ENCODE measurements at regions not wholly inside any gene's neighbourhood (a gene's known extent, or its start where the extent isn't known, plus 50 kb on each side); places are given as distances from the start of the nearest gene placed in this dataset.

- H3K27me3 ChIP-seq (replicated peaks in 1 of 7) = peaks cover 0 to under 1% (median 0%) of the 10 kb centered on the region in 7 donors
- intact Hi-C loops (cut with DNase I; ENCODE audit: low total_unique reads) = no loop called here
- H3K36me3 ChIP-seq = no peaks in the 10 kb centered on the region
- no peaks in the 10 kb centered on the region for H3K4me1 ChIP-seq
- H3K9me3 ChIP-seq = peaks cover 0 to 9% (median 0%) of the 10 kb centered on the region in 8 donors
- H3K27ac ChIP-seq = no peak overlapping the region
- DNase-seq = no peak
- WGBS, 5 donors = 20 to 36% (median 28%) methylated on average over 1 of the region's 1 CpG
- H3K4me3 ChIP-seq = no peak overlapping the region
- TF ChIP-seq POLR2AphosphoS5 (IDR thresholded peaks at IDR 0.05) (no peak), CTCF (IDR thresholded peaks at IDR 0.05 in 8 of 11, conservative IDR thresholded peaks at IDR 0.05 in 3 of 11) (no peak), POLR2A (IDR thresholded peaks at IDR 0.05) (no peak)
Measured at GRCh38 chr1:115501476-115501875, 140.3 kb upstream of the VANGL1 start.

- no peaks in the 10 kb centered on the region for H3K36me3 ChIP-seq
- no peak overlapping the region for H3K4me3 ChIP-seq
- H3K27ac ChIP-seq = no peak overlapping the region
- no peak for DNase-seq
- 90 to 97% (median 91%) methylated on average over 2 of the region's 2 CpGs for WGBS, 5 donors
- TF ChIP-seq POLR2AphosphoS5 (IDR thresholded peaks at IDR 0.05) (no peak), CTCF (IDR thresholded peaks at IDR 0.05 in 8 of 11, conservative IDR thresholded peaks at IDR 0.05 in 3 of 11) (no peak), POLR2A (IDR thresholded peaks at IDR 0.05) (no peak)
- no peaks in the 10 kb centered on the region for H3K4me1 ChIP-seq
- H3K9me3 ChIP-seq = peaks cover 0 to 9% (median 0%) of the 10 kb centered on the region in 8 donors
- intact Hi-C loops (cut with DNase I; ENCODE audit: low total_unique reads) = no loop called here
- no peaks in the 10 kb centered on the region for H3K27me3 ChIP-seq (replicated peaks in 1 of 7)
Measured at GRCh38 chr1:115499253-115499652, 142.5 kb upstream of the VANGL1 start.

GRCh38 chr1:115496904-115497527 is 144.8 kb upstream of the VANGL1 start:
- Histone ChIP-seq H3K27ac (no peak overlapping the region), H3K27me3 (replicated peaks in 1 of 7) (no peaks in the 10 kb centered on the region), H3K4me1 (no peaks in the 10 kb centered on the region), H3K36me3 (no peaks in the 10 kb centered on the region), H3K9me3 (no peaks in the 10 kb centered on the region), H3K4me3 (no peak overlapping the region)
- 47 to 72% (median 59%) methylated on average over 4 of the region's 4 CpGs for WGBS, 5 donors
- no peak for TF ChIP-seq POLR2A (IDR thresholded peaks at IDR 0.05)
- TF ChIP-seq CTCF (IDR thresholded peaks at IDR 0.05 in 8 of 11, conservative IDR thresholded peaks at IDR 0.05 in 3 of 11) = no peak
- TF ChIP-seq POLR2AphosphoS5 (IDR thresholded peaks at IDR 0.05) = no peak
- no peak for DNase-seq
- intact Hi-C loops (cut with DNase I; ENCODE audit: low total_unique reads) = no loop called here

- no peaks in the 10 kb centered on the region for H3K4me1 ChIP-seq
- H3K36me3 ChIP-seq = no peaks in the 10 kb centered on the region
- intact Hi-C loops (cut with DNase I; ENCODE audit: low total_unique reads) = no loop called here
- H3K9me3 ChIP-seq = no peaks in the 10 kb centered on the region
- TF ChIP-seq POLR2AphosphoS5 (IDR thresholded peaks at IDR 0.05) (no peak), POLR2A (IDR thresholded peaks at IDR 0.05) (no peak), CTCF (IDR thresholded peaks at IDR 0.05 in 8 of 11, conservative IDR thresholded peaks at IDR 0.05 in 3 of 11) (no peak)
- no peak for DNase-seq
- H3K27ac ChIP-seq = no peak overlapping the region
- no peaks in the 10 kb centered on the region for H3K27me3 ChIP-seq (replicated peaks in 1 of 7)
- 85 to 90% (median 89%) methylated on average over 6 of the region's 6 CpGs for WGBS, 5 donors
- H3K4me3 ChIP-seq = no peak overlapping the region
Measured at GRCh38 chr1:115495625-115496024, 146.1 kb upstream of the VANGL1 start.
